ENCODE measurements at regions not wholly inside any gene's neighbourhood (a gene's known extent, or its start where the extent isn't known, plus 50 kb on each side); places are given as distances from the start of the nearest gene placed in this dataset.
"Not testable (repeated sequence)": the region's sequence is repeated elsewhere in the genome, so short reads cannot be mapped to it uniquely, and the experiment has no call there.

GRCh38 chr2:76009484-76009883, 298.8 kb upstream of the GCFC2 start:
- DNase-seq (ENCODE audit: low read depth), result no peak
- TF ChIP-seq CTCF (IDR thresholded peaks at IDR 0.05; ENCODE audit: insufficient read depth, low read depth, low read length, missing control alignments), result no peak
- no peak overlapping the region for H3K4me3 ChIP-seq (ENCODE audit: low read depth, low read length)

- peak; percentile 66 for DNase-seq (ENCODE audit: low read depth)
- no peak for TF ChIP-seq CTCF (IDR thresholded peaks at IDR 0.05; ENCODE audit: insufficient read depth, low read depth, low read length, missing control alignments)
- H3K4me3 ChIP-seq (ENCODE audit: low read depth, low read length), result peak overlapping the region; percentile 16
Observed at GRCh38 chr2:76008001-76008702, 297.4 kb upstream of the GCFC2 start.

DNA sequence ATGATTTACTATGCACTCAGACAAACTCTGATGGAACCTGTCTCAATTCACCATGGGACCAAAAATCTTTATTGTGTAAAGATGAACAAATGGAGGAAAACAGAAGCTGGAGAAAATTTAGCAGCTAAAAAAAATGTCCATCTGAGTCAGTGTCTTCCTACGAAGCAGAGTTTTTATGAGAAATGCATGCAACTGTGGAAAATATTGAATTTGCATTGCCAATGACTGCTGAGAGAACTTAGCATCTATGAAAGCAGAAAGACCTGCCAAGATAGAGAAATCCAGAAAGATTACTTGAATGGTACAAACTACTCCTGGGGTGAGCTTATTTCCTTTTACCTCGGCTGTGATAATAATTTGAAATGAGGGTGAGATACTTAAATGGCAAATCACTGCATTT, 289.7 kb upstream of the GCFC2 start:
- TF ChIP-seq CTCF (IDR thresholded peaks at IDR 0.05; ENCODE audit: insufficient read depth, low read depth, low read length, missing control alignments), result no peak
- DNase-seq (ENCODE audit: low read depth), result no peak
- H3K4me3 ChIP-seq (ENCODE audit: low read depth, low read length), result no peak overlapping the region

DNA sequence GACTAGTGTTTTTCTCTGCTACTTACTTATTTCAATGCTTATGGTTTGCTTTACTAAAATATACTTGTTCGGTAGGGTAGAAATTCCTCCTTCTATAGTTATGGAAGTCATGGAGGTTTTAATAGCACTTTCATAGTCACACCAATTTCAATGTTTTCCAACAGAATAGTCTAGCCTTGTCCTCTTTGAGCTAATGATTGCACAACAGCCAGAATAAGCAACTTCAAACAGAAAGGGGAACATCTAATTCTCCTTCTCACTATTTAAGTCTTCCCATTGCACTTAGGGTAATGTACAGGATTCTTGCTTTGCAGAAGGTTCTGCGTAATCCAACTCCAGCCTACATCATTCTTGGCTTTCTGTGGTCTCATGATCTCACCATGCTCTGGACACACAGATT, 287.7 kb upstream of the GCFC2 start:
- no peak overlapping the region for H3K4me3 ChIP-seq (ENCODE audit: low read depth, low read length)
- DNase-seq (ENCODE audit: low read depth), result peak; percentile 3
- TF ChIP-seq CTCF (IDR thresholded peaks at IDR 0.05; ENCODE audit: insufficient read depth, low read depth, low read length, missing control alignments), result no peak

GRCh38 chr2:75994759-75995158, 284.0 kb upstream of the GCFC2 start:
- DNase-seq (ENCODE audit: low read depth), result no peak
- no peak overlapping the region for H3K4me3 ChIP-seq (ENCODE audit: low read depth, low read length)
- TF ChIP-seq CTCF (IDR thresholded peaks at IDR 0.05; ENCODE audit: insufficient read depth, low read depth, low read length, missing control alignments), result no peak

DNA sequence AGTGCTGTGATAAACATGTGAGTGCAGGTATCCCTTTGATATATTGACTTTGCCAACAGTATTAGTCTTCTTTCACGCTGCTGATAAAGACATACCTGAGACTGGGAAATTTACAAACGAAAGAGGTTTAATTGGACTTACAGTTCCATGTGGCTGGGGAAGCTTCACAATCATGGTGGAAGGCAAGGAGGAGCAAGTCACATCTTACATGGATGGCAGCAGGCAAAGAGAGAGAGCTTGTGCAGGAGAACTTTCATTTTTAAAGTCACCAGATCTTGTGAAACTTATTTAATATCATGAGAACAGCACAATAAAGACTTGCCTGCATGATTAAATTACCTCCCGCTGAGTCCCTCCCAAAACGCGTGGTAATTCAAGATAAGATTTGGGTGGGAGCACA, 277.9 kb upstream of the GCFC2 start:
- H3K4me3 ChIP-seq (ENCODE audit: low read depth, low read length); DNase-seq (ENCODE audit: low read depth): not testable (repeated sequence)

DNA sequence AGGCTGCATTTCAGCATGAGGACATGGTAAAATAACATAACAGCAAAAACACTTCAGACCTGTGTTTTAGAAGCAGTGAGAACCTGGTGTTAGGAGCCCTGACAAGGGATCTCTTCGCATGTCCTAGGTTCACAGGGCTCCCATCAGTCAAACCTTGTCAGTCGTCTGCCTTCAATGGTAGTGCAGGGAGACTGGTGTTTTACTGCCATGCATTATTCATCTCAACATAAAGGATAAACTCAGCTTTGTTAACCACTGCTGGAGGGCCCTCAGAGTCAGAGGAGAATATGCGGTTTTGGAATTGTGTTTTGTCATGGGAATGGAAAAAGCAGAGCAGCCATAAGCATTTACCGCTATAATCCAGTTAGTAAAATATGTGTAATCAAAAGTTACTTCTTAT, 275.9 kb upstream of the GCFC2 start:
- no peak for DNase-seq (ENCODE audit: low read depth)
- TF ChIP-seq CTCF (IDR thresholded peaks at IDR 0.05; ENCODE audit: insufficient read depth, low read depth, low read length, missing control alignments), result no peak
- no peak overlapping the region for H3K4me3 ChIP-seq (ENCODE audit: low read depth, low read length)

Data from GM12865 (cell line).